ENCODE measurements at regions not wholly inside any gene's neighbourhood (a gene's known extent, or its start where the extent isn't known, plus 50 kb on each side); places are given as distances from the start of the nearest gene placed in this dataset.
"Not testable (repeated sequence)": the region's sequence is repeated elsewhere in the genome, so short reads cannot be mapped to it uniquely, and the experiment has no call there.

GRCh38 chrX:15014281-15014680, 141.1 kb downstream of the MOSPD2 start:
- in situ Hi-C loops (cut with MboI; ENCODE audit: low pct_unique_long_range_greater_than_20kb, low sequenced_read_pairs, unreplicated experiment) = no loop called here
- no peak for DNase-seq (ENCODE audit: low spot score)
- TF ChIP-seq, protein P1, sequence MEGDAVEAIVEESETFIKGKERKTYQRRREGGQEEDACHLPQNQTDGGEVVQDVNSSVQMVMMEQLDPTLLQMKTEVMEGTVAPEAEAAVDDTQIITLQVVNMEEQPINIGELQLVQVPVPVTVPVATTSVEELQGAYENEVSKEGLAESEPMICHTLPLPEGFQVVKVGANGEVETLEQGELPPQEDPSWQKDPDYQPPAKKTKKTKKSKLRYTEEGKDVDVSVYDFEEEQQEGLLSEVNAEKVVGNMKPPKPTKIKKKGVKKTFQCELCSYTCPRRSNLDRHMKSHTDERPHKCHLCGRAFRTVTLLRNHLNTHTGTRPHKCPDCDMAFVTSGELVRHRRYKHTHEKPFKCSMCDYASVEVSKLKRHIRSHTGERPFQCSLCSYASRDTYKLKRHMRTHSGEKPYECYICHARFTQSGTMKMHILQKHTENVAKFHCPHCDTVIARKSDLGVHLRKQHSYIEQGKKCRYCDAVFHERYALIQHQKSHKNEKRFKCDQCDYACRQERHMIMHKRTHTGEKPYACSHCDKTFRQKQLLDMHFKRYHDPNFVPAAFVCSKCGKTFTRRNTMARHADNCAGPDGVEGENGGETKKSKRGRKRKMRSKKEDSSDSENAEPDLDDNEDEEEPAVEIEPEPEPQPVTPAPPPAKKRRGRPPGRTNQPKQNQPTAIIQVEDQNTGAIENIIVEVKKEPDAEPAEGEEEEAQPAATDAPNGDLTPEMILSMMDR (IDR thresholded peaks at IDR 0.05; ENCODE audit: extremely low read depth, insufficient read depth, missing control alignments) = no peak

GRCh38 chrX:15013461-15013860, 140.2 kb downstream of the MOSPD2 start:
- TF ChIP-seq, protein P1 (IDR thresholded peaks at IDR 0.05; ENCODE audit: extremely low read depth, insufficient read depth, missing control alignments) = no peak
- in situ Hi-C loops (cut with MboI; ENCODE audit: low pct_unique_long_range_greater_than_20kb, low sequenced_read_pairs, unreplicated experiment) = no loop called here
- DNase-seq (ENCODE audit: low spot score) = no peak

GRCh38 chrX:14997271-14997670, 124.0 kb downstream of the MOSPD2 start:
- in situ Hi-C loops (cut with MboI; ENCODE audit: low pct_unique_long_range_greater_than_20kb, low sequenced_read_pairs, unreplicated experiment) = no loop called here
- DNase-seq (ENCODE audit: low spot score) = no peak
- TF ChIP-seq, protein P1 (IDR thresholded peaks at IDR 0.05; ENCODE audit: extremely low read depth, insufficient read depth, missing control alignments) = no peak

- DNase-seq (ENCODE audit: low spot score); in situ Hi-C loops (cut with MboI; ENCODE audit: low pct_unique_long_range_greater_than_20kb, low sequenced_read_pairs, unreplicated experiment): not testable (repeated sequence)
Measured at GRCh38 chrX:14984425-14984824, 111.2 kb downstream of the MOSPD2 start.

Measured in GM13977 (cell line).